DND-41 (cell line): ENCODE measurements at regions not wholly inside any gene's neighbourhood (a gene's known extent, or its start where the extent isn't known, plus 50 kb on each side); places are given as distances from the start of the nearest gene placed in this dataset.

Experiments
- CTCF ChIP-seq: IDR thresholded peaks from 2 replicates; pipeline ENCODE4 v1.5.1; 2012; ENCODE audit warnings: borderline replicate concordance, low read length, moderate library complexity, mild to moderate bottlenecking; ENCODE audit not compliant: poor library complexity, severe bottlenecking; ENCODE audit errors: extremely low read depth
- EZH2 ChIP-seq: IDR thresholded peaks from 3 replicates; pipeline ENCODE4 v1.6.1; 2012; ENCODE audit warnings: borderline replicate concordance, low read depth, mild to moderate bottlenecking, moderate library complexity, low read length, inconsistent platforms; ENCODE audit not compliant: severe bottlenecking

- TF ChIP-seq CTCF (no peak), EZH2 (no peak)
These were observed 105.6 kb upstream of the PMEPA1 start for GRCh38 chr20:57815405-57815804.
